GM19025 (cell line): ENCODE measurements at regions not wholly inside any gene's neighbourhood (a gene's known extent, or its start where the extent isn't known, plus 50 kb on each side); places are given as distances from the start of the nearest gene placed in this dataset.

Experiments
- ATAC-seq: cut with Tn5 transposase; IDR thresholded peaks from one replicate; pipeline ENCODE4 v1.9.1; 2021; ENCODE audit warnings: mild to moderate bottlenecking, low read depth, moderate library complexity; ENCODE audit not compliant: unreplicated experiment

DNA sequence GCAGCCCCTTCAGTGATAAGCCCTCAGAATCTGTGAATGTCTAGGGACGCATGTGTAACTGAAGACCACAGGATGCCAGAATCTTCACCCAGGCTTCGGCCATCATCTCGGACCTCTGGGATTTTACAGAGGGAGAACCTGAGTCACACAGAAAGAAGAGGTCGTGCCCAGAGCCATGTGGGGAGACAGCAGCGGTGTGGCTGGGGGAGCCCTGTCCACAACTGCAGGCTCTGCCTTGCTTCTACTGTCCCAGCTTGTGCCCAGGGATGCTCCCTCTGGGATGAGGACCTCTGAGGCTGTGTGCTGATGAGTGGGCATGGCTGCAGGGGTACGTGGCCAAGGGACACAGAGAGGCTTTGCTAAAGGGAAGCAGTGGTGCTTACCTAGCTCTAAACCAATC is 582.0 kb downstream of the TBC1D22A start:
- ATAC-seq, result no peak

- no peak for ATAC-seq
Observed at GRCh38 chr22:47343611-47344010, 581.2 kb downstream of the TBC1D22A start.

DNA sequence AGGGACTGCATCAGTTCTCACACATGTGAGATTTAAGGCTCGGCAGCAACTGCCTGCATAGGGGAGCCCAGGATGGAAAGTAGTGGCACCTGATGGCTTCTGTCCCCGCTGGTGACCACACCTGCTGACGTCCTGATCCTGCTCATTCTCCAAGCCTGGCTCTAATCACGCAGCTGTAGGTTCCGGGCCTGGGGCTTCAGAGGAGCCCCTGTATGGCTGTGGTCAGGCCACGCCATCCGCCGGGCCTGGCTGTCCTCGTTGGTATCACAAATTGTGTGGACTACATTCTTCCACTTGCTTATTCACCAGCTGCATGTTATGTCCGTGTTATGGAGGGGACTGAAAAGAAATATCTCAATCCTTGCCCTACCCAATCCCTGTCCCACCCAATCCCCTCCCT is 580.0 kb downstream of the TBC1D22A start:
- no peak for ATAC-seq

DNA sequence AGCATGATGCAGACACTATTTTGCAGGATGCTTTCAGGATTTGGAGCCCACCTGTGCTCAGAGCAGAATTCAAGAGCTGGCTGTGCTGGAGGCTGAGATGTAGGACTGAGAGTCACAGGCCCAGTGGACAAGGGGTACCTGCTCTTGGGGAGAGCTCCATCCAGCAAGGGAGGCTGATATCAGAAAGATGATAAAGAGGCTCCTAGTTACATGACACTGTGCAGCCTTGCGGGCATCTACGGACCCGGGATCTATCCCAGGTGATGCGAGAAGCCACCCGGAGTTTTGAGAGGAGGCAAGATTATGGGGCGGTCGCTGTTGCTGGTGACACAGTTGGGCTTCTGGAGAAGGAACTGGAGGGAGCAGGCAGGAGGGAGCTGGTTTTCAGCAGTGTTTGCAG is 579.0 kb downstream of the TBC1D22A start:
- no peak for ATAC-seq

DNA sequence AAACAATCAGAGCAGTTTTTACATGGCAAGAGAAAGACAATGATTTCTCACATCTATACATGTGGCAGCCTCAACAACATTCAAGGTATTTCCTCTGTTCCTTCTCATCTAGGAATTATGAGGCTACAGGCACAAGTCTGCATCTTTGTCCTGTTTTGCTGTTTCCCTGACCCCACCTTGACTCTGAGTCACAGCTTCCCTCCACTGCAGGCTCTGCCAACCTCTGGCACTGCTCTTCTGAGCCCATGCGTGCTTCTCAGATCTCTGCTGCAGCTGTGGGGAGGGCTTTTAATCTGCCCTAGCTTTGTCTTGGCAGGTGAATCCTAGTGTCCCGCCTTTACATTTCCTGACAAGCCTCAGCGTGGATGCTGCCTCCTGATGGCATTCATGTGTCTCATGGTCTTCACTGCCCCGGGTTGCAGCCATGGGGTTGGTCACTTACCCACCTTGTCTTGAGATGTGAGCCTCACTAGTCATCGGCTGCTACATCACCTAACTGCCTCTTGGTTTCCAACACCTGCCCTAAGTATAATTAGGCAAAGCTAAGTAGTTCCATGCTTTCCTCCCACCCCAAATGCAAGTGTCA is 578.5 kb downstream of the TBC1D22A start:
- no peak for ATAC-seq

GRCh38 chr22:47337161-47337621 is 574.7 kb downstream of the TBC1D22A start:
- ATAC-seq, result no peak

GRCh38 chr22:47335958-47336357 is 573.5 kb downstream of the TBC1D22A start:
- no peak for ATAC-seq

DNA sequence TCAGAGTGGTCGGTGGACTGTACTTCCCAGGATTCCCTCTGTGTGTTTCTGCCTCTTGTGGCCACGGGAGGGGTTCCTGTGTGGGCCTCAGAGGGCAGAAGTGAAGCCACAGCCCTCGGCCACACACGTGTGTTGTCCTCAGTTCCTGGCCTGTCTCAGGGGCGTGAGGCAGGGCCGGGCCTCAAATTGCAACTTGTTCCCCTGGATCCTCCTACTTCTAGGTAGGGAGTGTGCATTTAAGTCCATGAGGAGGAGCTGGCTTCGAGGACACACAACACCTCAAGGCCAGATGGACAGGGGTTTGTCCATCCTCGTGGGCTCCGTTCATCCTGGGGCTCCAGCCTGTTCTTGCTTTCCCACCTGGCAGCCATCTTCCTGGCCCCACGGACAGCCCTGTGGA is 573.0 kb downstream of the TBC1D22A start:
- no peak for ATAC-seq

DNA sequence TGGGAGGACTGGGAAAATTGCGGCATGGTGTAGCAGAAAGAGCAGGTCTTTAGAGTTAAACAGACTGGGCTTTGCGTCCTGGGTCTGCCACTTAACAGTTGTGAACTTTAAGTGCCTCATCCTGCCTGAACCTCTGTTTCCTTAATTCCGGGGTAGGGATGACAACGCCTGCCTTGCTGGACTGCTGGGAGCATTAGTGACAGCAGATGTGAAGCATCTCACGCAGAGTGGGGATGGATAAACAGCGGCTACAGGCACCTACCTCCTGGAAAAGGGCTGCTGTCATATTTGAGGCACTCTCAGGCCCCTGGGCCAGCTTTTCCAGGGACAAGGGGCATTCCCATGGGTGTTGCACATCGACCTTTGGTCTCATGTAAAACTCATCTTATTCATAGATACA is 572.2 kb downstream of the TBC1D22A start:
- no peak for ATAC-seq

GRCh38 chr22:47333625-47334024 is 571.2 kb downstream of the TBC1D22A start:
- no peak for ATAC-seq

DNA sequence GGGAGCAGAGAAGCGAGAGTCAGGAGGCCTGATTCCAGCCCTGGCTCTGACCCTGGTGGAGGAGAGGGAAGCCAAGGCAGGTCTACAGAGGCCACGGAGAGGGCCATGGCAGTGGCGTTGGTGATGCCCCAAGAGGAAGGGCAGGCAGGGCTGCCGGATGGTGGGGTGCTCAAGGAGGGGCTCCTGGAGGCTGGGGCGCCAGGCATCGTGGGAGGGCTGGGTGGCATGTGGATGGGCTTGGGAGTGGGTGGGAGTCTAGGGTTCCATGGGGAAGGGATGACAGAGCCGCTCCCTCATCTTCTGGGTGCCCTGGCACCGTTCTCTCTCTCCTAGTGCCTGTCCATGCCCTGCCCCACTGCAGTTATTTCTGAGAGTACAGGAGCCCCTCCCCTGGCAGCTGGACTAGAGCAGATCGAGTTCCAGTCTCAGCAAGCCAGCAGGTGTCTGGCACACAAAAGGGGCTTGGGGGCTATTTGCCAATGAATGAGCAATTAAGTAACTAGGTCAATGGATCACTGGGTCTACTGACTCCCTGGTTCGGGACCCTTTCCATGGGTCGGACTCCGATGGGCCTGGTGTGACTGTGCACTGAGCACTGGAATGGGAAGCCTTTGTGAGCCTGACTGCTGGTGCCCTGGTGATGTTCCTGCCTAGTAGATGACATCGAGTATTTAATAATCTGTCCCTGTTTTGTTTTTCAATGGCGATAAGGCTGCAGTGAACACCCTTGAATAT is 570.0 kb downstream of the TBC1D22A start:
- ATAC-seq, result no peak

- ATAC-seq, result no peak
Observed at GRCh38 chr22:47331750-47332149, 569.3 kb downstream of the TBC1D22A start.

DNA sequence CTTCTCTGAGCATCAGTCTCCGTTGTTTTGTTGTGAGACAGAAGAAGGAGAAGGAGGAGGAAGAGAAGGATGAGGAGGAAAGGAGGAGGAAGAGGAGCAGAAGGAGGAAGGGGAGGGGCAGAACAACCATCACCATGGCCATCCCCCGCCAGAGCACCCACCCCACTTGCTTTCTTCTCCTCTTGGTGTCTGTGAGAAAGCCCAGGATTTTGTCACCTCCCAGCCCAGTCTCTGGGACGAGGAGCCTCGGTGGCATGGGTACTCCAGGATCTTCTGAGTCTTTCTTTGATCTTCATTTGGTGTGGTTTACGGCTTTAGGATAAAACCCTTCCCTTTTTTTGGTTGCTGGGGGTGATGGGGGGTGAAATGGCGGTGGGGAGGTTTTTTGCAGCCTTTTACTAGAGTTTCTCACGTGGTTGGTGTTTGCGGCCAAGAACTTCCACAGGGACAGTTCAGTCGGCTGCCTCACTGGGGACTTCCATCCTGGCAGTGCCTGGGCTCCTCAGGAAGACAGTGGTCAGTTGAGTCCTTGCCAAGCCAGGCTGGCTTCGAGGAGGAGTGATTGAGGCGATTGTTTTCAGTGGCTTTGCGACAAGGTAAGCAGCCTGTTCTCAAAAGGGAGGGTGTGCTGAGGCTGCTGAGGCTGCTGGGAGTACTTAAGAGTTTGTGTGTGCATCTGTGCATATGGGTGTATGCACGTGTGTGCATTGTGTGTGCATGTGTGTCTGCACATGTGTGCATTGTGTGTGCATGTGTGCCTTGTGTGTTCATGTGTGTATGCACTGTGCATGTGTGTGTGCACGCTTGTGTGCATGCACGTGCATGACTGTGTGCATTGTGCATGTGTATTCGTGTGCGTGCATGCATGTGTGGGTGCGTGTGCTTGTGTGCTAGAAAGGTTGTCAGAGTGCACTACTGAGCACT is 567.5 kb downstream of the TBC1D22A start:
- ATAC-seq, result no peak

DNA sequence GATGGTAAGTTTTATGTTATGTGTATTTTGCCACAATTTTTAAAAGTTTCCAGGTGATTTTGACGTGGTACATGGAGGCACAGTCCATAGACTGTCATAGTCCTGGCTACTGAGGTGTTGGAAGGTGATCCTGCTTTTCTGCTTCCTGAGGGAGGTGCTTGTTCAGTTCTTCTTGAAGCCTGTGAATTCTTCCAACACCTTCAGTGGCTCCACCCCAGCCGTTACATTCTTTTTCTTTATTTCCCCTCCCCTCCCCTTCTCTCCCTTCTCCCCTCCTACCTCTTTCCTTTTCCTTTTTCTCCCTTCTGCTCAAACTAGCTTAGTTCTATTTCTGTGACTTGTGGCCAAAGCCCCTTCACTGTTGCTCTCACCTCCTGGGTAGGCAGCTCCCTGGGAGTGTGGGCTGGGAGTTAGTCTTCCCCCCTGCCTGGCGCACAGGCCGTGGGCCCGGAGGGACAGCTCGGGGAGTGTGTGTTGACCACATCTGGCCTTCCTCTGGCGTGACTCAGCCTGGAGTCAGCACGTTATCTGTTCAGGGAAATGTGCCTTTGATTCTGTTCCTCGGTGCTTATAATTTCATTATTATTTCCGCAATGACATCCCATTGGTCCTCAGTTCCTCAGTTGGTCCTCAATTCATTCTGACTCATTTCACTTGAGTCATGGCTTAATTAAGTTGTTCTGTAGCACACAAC is 566.2 kb downstream of the TBC1D22A start:
- no peak for ATAC-seq

DNA sequence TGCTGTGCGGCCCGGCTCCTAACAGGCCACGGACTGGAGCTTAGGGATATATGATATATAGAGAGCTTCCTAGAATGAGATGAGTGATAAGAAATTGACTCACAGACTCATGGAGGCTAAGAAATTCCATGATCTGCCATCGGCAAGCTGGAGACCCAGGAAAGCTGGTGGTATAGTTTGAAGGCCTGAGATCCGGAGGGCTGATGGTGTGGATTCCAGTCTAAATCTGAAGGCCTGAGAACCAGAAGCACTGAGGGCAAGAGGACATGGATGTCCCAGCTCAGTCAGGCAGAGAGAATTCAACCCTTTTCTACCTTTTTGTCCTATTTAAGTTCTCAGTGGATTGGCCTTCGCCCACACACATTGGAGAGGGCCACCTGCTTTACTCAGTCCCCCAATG is 564.8 kb downstream of the TBC1D22A start:
- no peak for ATAC-seq

GRCh38 chr22:47325249-47325648 is 562.8 kb downstream of the TBC1D22A start:
- no peak for ATAC-seq

GRCh38 chr22:47324435-47324990 is 562.1 kb downstream of the TBC1D22A start:
- no peak for ATAC-seq

DNA sequence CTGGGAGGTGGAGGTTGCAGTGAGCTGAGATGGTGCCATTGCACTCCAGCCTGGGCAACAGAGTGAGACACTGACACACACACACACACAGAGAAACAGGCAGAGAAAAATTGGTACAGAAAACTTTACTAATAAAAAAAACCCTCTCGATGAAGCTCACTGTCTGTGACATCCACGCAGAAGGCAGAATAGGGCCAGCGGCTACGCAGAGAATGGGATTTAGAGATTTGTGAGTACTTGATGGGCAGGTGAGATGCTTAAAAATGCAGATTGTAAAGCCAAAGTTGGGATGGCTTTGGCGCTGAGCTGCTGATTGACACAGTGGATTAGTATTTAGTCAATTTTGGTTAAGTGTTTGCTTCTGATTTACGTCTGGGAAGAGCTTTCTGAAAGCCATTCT is 561.1 kb downstream of the TBC1D22A start:
- ATAC-seq, result no peak

DNA sequence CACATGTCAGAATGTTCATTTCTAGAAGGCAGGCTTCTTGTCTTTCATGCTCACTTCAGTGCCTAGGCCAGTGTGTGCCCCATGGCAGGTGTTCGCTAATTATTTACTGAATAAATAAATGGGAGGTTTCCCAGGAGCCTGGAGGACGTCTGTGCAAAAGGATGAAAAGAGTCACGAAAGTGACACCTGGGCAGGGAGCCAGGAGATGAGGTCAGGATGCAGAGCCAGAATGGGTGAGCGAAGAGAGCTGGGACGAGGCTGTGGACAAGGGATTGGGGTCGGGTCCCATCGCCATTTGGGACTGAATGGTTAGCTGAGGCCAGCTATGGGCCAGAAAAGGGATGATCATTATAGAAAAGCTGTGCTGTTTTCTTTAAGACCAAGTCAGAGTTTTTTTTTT is 560.4 kb downstream of the TBC1D22A start:
- ATAC-seq, result no peak

GRCh38 chr22:47320560-47320959 is 558.1 kb downstream of the TBC1D22A start:
- ATAC-seq, result no peak
